Esophagus muscularis mucosa (tissue), 4 donors: ENCODE measurements at regions not wholly inside any gene's neighbourhood (a gene's known extent, or its start where the extent isn't known, plus 50 kb on each side); places are given as distances from the start of the nearest gene placed in this dataset.

Source experiments
- DNase-seq: peaks from one replicate; pipeline ENCODE4 v3.0.0-alpha.2; 2017; ENCODE audit errors: extremely low spot score
- H3K27ac ChIP-seq, 4 donors: fragments of 200-600 bp; sonication (generic); replicated peaks in 1 of 4; 1 replicate in 3 of 4; 2 replicates in 1 of 4; pipeline ENCODE4 v1.5.1; 2016 to 2019; ENCODE audit warnings: mild to moderate bottlenecking in 1 of 4
- H3K27me3 ChIP-seq, 4 donors: fragments of 200-600 bp; sonication (generic); one replicate each; pipeline versions ENCODE4 v1.5.1 to v1.6.0; 2016 to 2019
- H3K36me3 ChIP-seq, 4 donors: fragments of 200-600 bp; sonication (generic); one replicate each; pipeline ENCODE4 v1.5.1; 2016 to 2019
- H3K4me1 ChIP-seq, 4 donors: fragments of 200-600 bp; sonication (generic); one replicate each; pipeline ENCODE4 v1.5.1; 2016 to 2019
- H3K4me3 ChIP-seq, 4 donors: fragments of 200-600 bp; sonication (generic); 1 replicate in 2 of 4; 2 replicates in 2 of 4; pipeline ENCODE4 v1.5.1; 2016 to 2019; ENCODE audit warnings: mild to moderate bottlenecking in 4 of 4, moderate library complexity in 1 of 4
- H3K9me3 ChIP-seq, 4 donors: fragments of 200-600 bp; sonication (generic); 1 replicate in 3 of 4; 2 replicates in 1 of 4; pipeline ENCODE4 v1.5.1; 2016 to 2019
- EP300 ChIP-seq: sonication (generic); formaldehyde crosslinking; IDR thresholded peaks from one replicate; pipeline ENCODE4 v1.6.1; 2017; ENCODE audit warnings: antibody characterized with exemption
- POLR2A ChIP-seq: fragments of 450-650 bp; IDR thresholded peaks from one replicate; pipeline ENCODE4 v1.6.1; 2017; ENCODE audit warnings: antibody characterized with exemption, moderate library complexity, mild to moderate bottlenecking, low read depth
- POLR2AphosphoS5 ChIP-seq, 2 donors: sonication (generic); formaldehyde crosslinking; IDR thresholded peaks; one replicate each; pipeline ENCODE4 v1.6.1; 2017; ENCODE audit warnings: antibody characterized with exemption in 2 of 2
- WGBS: methylation state at CpG from one replicate; pipeline ENCODE4 v1.1.5; 2018; 5-methylcytosine and 5-hydroxymethylcytosine counted together
- intact Hi-C: fragments of 100-400 bp; cut with DNase I; formaldehyde crosslinking; loops from one replicate; pipeline ENCODE4 v1.15.1; 2023
- TF ChIP-seq, protein P1 (sequence below), 3 experiments: fragments of 200-600 bp in 2 of 3; fragments of 450-650 bp in 1 of 3; sonication (generic) in 2 of 3; IDR thresholded peaks; one replicate each; pipeline ENCODE4 v1.5.1; 2017 to 2019; ENCODE audit warnings: antibody characterized with exemption in 3 of 3, mild to moderate bottlenecking in 2 of 3, moderate library complexity in 1 of 3

DNA sequence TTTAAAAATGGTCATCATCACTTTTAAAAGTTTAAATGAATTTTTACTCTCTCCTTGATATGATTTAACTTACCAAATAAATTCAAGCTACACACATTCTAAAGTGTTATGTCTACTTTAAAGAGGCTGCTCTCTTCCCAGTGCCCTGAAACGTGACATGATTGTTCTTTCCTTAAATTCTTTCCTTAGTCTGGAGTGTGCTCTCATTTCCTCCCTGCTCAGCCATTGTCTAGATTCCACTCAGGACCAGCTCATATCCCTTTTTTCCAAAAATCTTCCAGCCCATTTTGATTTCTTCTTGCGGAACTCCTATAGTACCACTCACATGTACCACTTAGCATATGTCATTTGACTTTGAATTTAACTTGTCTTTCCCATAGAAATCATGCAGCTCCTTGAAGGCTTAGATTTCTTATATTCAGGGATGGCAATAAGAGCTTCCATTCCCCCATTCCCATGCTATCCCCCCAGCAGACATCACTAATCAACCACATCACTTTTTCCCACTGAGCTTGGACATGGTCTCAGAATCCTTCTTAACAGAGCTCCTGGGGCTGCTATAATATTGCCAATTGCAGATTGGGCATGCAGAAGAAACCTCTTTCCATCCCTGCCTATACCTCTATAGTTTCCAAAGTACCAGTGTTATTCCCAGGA is 54.7 kb upstream of the ITPKB start:
- intact Hi-C loops: no loop called here
- Histone ChIP-seq H3K27ac (peak overlapping the region in 3 of 4 donors; percentile 12 to 38 (median 24)), H3K36me3 (no peaks in the 10 kb centered on the region), H3K4me3 (no peak overlapping the region), H3K9me3 (no peaks in the 10 kb centered on the region), H3K4me1 (peaks cover 0 to 18% (median 9%) of the 10 kb centered on the region in 4 donors), H3K27me3 (no peaks in the 10 kb centered on the region)
- WGBS: 62% methylated on average over 2 of the region's 2 CpGs
- no peak for DNase-seq
- TF ChIP-seq EP300: no peak
- TF ChIP-seq POLR2A: no peak
- TF ChIP-seq POLR2AphosphoS5 (IDR thresholded peaks at IDR 0.05): no peak
- TF ChIP-seq, protein P1, sequence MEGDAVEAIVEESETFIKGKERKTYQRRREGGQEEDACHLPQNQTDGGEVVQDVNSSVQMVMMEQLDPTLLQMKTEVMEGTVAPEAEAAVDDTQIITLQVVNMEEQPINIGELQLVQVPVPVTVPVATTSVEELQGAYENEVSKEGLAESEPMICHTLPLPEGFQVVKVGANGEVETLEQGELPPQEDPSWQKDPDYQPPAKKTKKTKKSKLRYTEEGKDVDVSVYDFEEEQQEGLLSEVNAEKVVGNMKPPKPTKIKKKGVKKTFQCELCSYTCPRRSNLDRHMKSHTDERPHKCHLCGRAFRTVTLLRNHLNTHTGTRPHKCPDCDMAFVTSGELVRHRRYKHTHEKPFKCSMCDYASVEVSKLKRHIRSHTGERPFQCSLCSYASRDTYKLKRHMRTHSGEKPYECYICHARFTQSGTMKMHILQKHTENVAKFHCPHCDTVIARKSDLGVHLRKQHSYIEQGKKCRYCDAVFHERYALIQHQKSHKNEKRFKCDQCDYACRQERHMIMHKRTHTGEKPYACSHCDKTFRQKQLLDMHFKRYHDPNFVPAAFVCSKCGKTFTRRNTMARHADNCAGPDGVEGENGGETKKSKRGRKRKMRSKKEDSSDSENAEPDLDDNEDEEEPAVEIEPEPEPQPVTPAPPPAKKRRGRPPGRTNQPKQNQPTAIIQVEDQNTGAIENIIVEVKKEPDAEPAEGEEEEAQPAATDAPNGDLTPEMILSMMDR (IDR thresholded peaks at IDR 0.05): no peak

DNA sequence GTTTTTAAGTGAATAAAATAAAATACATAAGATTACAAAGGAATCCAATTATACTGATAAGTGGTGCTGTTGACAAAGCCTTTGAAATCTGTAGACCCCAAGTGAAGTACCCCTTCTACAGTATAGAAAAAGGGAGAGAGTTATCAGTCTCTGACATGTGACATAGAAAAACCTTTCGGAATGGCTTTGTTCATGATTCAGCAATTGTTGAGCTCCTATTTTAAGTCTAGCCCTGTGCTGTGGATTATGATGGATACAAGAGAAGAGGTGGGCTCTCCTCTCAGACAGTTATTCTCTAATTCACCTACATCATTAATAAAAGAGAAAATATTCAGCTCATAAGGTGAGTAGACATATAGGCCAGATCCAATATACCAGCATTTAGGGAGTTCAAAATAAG is 53.3 kb upstream of the ITPKB start:
- no peaks in the 10 kb centered on the region for H3K36me3 ChIP-seq
- H3K27me3 ChIP-seq: no peaks in the 10 kb centered on the region
- H3K4me1 ChIP-seq: peaks cover 0 to 31% (median 18%) of the 10 kb centered on the region in 4 donors
- H3K9me3 ChIP-seq: no peaks in the 10 kb centered on the region
- H3K27ac ChIP-seq: no peak overlapping the region
- 82% methylated on average over 1 of the region's 1 CpG for WGBS
- TF ChIP-seq, protein P1 (IDR thresholded peaks at IDR 0.05): no peak
- TF ChIP-seq POLR2AphosphoS5 (IDR thresholded peaks at IDR 0.05) (no peak), EP300 (no peak), POLR2A (no peak)
- intact Hi-C loops: no loop called here
- H3K4me3 ChIP-seq: no peak overlapping the region
- no peak for DNase-seq

DNA sequence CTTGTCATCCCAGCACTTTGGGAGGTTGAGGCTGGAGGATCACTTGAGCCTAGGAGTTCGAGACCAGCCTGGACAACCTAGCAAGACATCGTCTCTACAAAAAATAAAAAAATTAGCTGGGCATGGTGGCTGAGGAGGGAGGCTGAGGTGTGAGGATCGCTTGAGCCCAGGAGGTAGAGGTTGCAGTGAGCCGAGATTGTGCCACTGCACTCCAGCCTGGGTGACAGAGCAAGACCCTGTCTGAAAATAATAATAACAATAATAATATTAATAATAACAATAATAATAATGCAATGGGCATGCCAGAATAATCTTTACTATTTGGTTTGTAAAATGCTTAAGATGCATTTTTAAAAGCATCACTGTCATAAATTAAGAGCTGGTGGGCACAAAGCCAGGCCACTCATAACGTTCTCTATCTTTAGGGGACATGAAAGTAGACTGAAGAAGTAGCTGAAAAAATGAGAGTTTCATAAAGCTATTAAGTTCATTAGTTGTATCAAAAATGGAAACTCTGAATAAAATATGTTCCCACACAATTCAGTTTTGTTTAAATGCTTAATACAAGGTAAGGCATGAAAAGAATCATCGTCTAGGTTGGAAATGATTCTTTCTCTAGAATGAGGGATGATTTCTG is 51.6 kb upstream of the ITPKB start:
- Histone ChIP-seq H3K4me3 (no peak overlapping the region), H3K36me3 (no peaks in the 10 kb centered on the region), H3K27me3 (no peaks in the 10 kb centered on the region), H3K4me1 (peaks cover 0 to 46% (median 34%) of the 10 kb centered on the region in 4 donors), H3K9me3 (no peaks in the 10 kb centered on the region), H3K27ac (no peak overlapping the region)
- no peak for TF ChIP-seq POLR2AphosphoS5 (IDR thresholded peaks at IDR 0.05)
- TF ChIP-seq EP300: no peak
- TF ChIP-seq POLR2A: no peak
- TF ChIP-seq, protein P1 (IDR thresholded peaks at IDR 0.05): no peak
- DNase-seq: no peak
- WGBS: 76% methylated on average over 6 of the region's 6 CpGs
- intact Hi-C loops: no loop called here

DNA sequence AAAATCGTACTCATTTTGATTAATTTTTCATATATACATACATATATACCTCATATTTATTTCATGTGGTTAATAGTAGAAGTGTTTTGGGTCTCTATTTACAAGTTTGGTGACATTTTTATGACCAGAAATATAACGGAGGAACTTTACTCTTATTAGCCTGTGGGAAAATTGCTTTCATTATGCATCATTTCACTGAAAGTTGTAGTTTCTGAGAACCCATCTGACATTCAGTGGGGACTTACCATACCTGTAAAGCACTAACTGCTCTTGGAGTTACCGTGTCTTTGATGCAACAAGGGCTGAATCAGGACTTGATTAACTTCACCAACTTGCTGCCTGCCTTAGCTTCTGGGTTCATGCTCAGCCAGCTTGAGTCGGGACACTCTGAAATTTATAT is 49.9 kb upstream of the ITPKB start:
- intact Hi-C loops: no loop called here
- WGBS: 88% methylated on average over 4 of the region's 4 CpGs
- no peaks in the 10 kb centered on the region for H3K9me3 ChIP-seq
- TF ChIP-seq POLR2A (no peak), POLR2AphosphoS5 (IDR thresholded peaks at IDR 0.05) (no peak)
- no peak overlapping the region for H3K27ac ChIP-seq
- no peak overlapping the region for H3K4me3 ChIP-seq
- no peaks in the 10 kb centered on the region for H3K27me3 ChIP-seq
- DNase-seq: no peak
- H3K36me3 ChIP-seq: no peaks in the 10 kb centered on the region
- peaks cover 4 to 57% (median 47%) of the 10 kb centered on the region in 4 donors for H3K4me1 ChIP-seq
